GM23338 (cell line): ENCODE measurements at regions not wholly inside any gene's neighbourhood (a gene's known extent, or its start where the extent isn't known, plus 50 kb on each side); places are given as distances from the start of the nearest gene placed in this dataset.
A peak's percentile ranks its signal among the peaks of the same experiment; 100 is the strongest.
"Not testable (repeated sequence)": the region's sequence is repeated elsewhere in the genome, so short reads cannot be mapped to it uniquely, and the experiment has no call there.

Experiments used
- ATAC-seq: fragments of 200-7000 bp; cut with Tn5 transposase; 3 replicates; pipeline ENCODE4 v1.9.1; 2020
- DNase-seq: peaks from one replicate; pipeline ENCODE4 v3.0.0-alpha.2; 2015; ENCODE audit warnings: low spot score
- H2AFZ ChIP-seq: fragments of 200-600 bp; sonication (generic); 2 replicates; pipeline ENCODE4 v1.8.0; 2016; ENCODE audit warnings: antibody characterized with exemption, mild to moderate bottlenecking, moderate library complexity
- H3F3A ChIP-seq: fragments of 200-600 bp; sonication (generic); replicated peaks from 2 replicates; pipeline ENCODE4 v1.8.0; 2017; ENCODE audit warnings: antibody characterized with exemption, mixed run types, low read depth
- H3K27ac ChIP-seq: fragments of 200-600 bp; sonication (generic); 2 replicates; pipeline ENCODE4 v1.6.1; 2016; ENCODE audit warnings: low read depth
- H3K27me3 ChIP-seq: fragments of 200-600 bp; sonication (generic); 2 replicates; pipeline ENCODE4 v1.8.0; 2016; ENCODE audit warnings: mild to moderate bottlenecking, mixed run types, moderate library complexity; ENCODE audit not compliant: insufficient read depth
- H3K36me3 ChIP-seq: fragments of 200-600 bp; sonication (generic); 2 replicates; pipeline ENCODE4 v1.8.0; 2016; ENCODE audit warnings: mild to moderate bottlenecking; ENCODE audit not compliant: insufficient read depth
- H3K4me1 ChIP-seq: fragments of 200-600 bp; sonication (generic); 2 replicates; pipeline ENCODE4 v1.8.0; 2016; ENCODE audit warnings: mild to moderate bottlenecking, moderate library complexity; ENCODE audit not compliant: insufficient read depth
- H3K4me2 ChIP-seq: fragments of 200-600 bp; sonication (generic); 2 replicates; pipeline ENCODE4 v1.7.1; 2017; ENCODE audit warnings: mixed run types
- H3K4me3 ChIP-seq: fragments of 200-600 bp; sonication (generic); 2 replicates; pipeline ENCODE4 v1.6.1; 2016; ENCODE audit warnings: mixed run types
- H3K79me2 ChIP-seq: fragments of 200-600 bp; sonication (generic); replicated peaks from 2 replicates; pipeline ENCODE4 v1.8.0; 2017; ENCODE audit warnings: mild to moderate bottlenecking; ENCODE audit not compliant: insufficient read depth
- H3K9me2 ChIP-seq: fragments of 200-600 bp; sonication (generic); 2 replicates; pipeline ENCODE4 v1.8.0; 2017; ENCODE audit not compliant: insufficient read depth
- H4K20me1 ChIP-seq: fragments of 200-600 bp; sonication (generic); replicated peaks from 2 replicates; pipeline ENCODE4 v1.8.0; 2017; ENCODE audit warnings: mild to moderate bottlenecking; ENCODE audit not compliant: insufficient read depth
- H3K27ac Mint-ChIP-seq: 2 replicates; pipeline ENCODE4 v1.8.0; 2020; ENCODE audit warnings: inconsistent platforms, mild to moderate bottlenecking, moderate library complexity, mixed read lengths
- H3K27me3 Mint-ChIP-seq: 3 replicates; pipeline ENCODE4 v1.8.0; 2022; ENCODE audit warnings: low read depth, mild to moderate bottlenecking, moderate library complexity, mixed read lengths, inconsistent platforms; ENCODE audit not compliant: insufficient read depth, poor library complexity
- H3K36me3 Mint-ChIP-seq: 3 replicates; pipeline ENCODE4 v1.8.0; 2021; ENCODE audit warnings: low read depth, mild to moderate bottlenecking, inconsistent platforms, moderate library complexity, mixed read lengths
- H3K4me1 Mint-ChIP-seq: 3 replicates; pipeline ENCODE4 v1.8.0; 2020; ENCODE audit warnings: mild to moderate bottlenecking, inconsistent platforms, mixed read lengths
- H3K4me3 Mint-ChIP-seq: 3 replicates; pipeline ENCODE4 v1.8.0; 2021; ENCODE audit warnings: moderate library complexity, mild to moderate bottlenecking, inconsistent platforms, mixed read lengths
- H3K9me3 Mint-ChIP-seq: 3 replicates; pipeline ENCODE4 v1.8.0; 2020; ENCODE audit warnings: moderate library complexity, mild to moderate bottlenecking, inconsistent platforms, mixed read lengths
- CREB1 ChIP-seq: fragments of 250-450 bp; sonication (Bioruptor Pico); IDR thresholded peaks from 2 replicates; pipeline ENCODE4 v1.5.0; 2020; ENCODE audit warnings: low read depth, mild to moderate bottlenecking, moderate library complexity
- EZH2 ChIP-seq: fragments of 200-600 bp; sonication (generic); IDR thresholded peaks from one replicate; pipeline ENCODE4 v1.8.0; 2017; ENCODE audit warnings: antibody characterized with exemption, mild to moderate bottlenecking, low read depth; ENCODE audit not compliant: unreplicated experiment
- EZH2phosphoT487 ChIP-seq: fragments of 200-600 bp; sonication (generic); IDR thresholded peaks from one replicate; pipeline ENCODE4 v1.8.1; 2018; ENCODE audit warnings: antibody characterized with exemption; ENCODE audit not compliant: unreplicated experiment
- JUNB ChIP-seq: IDR thresholded peaks from one replicate; pipeline ENCODE4 v1.6.1; 2016; ENCODE audit warnings: antibody characterized with exemption; ENCODE audit not compliant: unreplicated experiment
- NANOG ChIP-seq: IDR thresholded peaks from 2 replicates; pipeline ENCODE4 v1.6.1; 2016; ENCODE audit warnings: antibody characterized with exemption, borderline replicate concordance
- ZNF114 ChIP-seq: fragments of 250-450 bp; sonication (Bioruptor Pico); IDR thresholded peaks from 2 replicates; pipeline ENCODE4 v1.5.0; 2020; ENCODE audit warnings: mild to moderate bottlenecking, moderate library complexity
- ZNF331 ChIP-seq: fragments of 250-450 bp; sonication (Bioruptor Pico); IDR thresholded peaks from 2 replicates; pipeline ENCODE4 v1.5.0; 2020; ENCODE audit warnings: low read depth, mild to moderate bottlenecking, moderate library complexity
- TF ChIP-seq, protein P1 (sequence below): IDR thresholded peaks from one replicate; pipeline ENCODE4 v1.6.1; 2018; ENCODE audit warnings: antibody characterized with exemption; ENCODE audit not compliant: unreplicated experiment
- TF ChIP-seq, protein P2 (sequence below): IDR thresholded peaks from 2 replicates; pipeline ENCODE4 v1.6.1; 2016; ENCODE audit warnings: antibody characterized with exemption
- TF ChIP-seq, protein P3 (sequence below), 2 experiments: fragments of 200-600 bp in 1 of 2; sonication (generic) in 1 of 2; conservative IDR thresholded peaks; 2 replicates each; pipeline versions ENCODE4 v1.5.1 to v1.6.1; 2016 to 2017; ENCODE audit warnings: antibody characterized with exemption in 2 of 2, low read depth in 2 of 2, mild to moderate bottlenecking in 2 of 2, moderate library complexity in 1 of 2

DNA sequence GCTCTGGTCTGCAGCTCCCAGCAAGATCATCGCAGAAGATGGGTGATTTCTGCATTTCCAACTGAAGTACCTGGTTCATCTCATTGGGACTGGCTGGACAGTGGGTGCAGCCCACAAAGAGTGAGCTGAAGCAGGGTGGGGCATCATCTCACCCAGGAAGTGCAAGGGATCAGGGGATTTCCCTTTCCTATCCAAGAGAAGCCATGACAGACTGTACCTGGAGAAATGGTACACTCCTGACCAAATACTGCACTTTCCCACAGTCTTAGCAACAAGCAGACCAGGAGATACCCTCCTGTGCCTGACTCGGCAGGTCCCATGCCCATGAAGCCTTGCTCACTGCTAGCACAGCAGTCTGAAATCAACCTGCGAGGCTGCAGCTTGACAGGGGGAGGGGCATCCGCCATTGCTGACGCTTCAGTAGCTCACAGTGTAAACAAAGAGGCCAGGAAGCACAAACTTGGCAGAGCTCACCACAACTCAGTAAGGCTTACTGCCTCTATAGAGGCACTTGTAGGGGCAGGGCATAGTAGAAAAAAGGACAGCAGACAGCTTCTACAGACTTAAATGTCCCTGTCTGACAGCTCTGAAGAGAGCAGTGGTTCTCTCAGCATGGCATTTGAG, 60.5 kb downstream of the AREG start:
- not testable (repeated sequence) for H3K4me3 ChIP-seq, H3K36me3 ChIP-seq, H4K20me1 ChIP-seq, H3K27ac Mint-ChIP-seq, ATAC-seq, H3K4me1 ChIP-seq, H3K79me2 ChIP-seq, H3K9me3 Mint-ChIP-seq, H3K27me3 Mint-ChIP-seq, H3K27ac ChIP-seq, H3K4me2 ChIP-seq, H3K36me3 Mint-ChIP-seq, H3K9me2 ChIP-seq, H3F3A ChIP-seq, H3K4me3 Mint-ChIP-seq, H3K4me1 Mint-ChIP-seq, H3K27me3 ChIP-seq
- peak; percentile 8 for DNase-seq
- H2AFZ ChIP-seq, result peak overlapping the region; percentile 80; the same call in 1 of the 2 replicates

DNA sequence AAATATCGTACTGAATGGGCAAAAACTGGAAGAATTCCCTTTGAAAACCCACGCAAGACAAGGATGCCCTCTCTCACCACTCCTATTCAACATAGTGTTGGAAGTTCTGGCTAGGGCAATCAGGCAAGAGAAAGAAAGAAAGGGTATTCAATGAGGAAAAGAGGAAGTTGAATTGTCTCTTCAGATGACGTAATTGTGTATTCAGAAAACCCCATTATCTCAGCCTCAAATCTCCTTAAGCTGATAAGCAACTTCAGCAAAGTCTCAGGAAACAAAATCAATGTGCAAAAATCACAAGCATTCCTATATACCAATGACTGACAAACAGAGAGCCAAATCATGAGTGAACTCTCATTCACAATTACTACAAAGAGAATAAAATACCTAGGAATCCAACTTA, 64.4 kb downstream of the AREG start:
- H3K4me1 ChIP-seq, H3K79me2 ChIP-seq, H3K27ac ChIP-seq, H2AFZ ChIP-seq, H3K4me1 Mint-ChIP-seq, ATAC-seq, H3K4me3 ChIP-seq, H4K20me1 ChIP-seq, H3F3A ChIP-seq, H3K4me3 Mint-ChIP-seq, H3K36me3 Mint-ChIP-seq, H3K4me2 ChIP-seq, H3K27ac Mint-ChIP-seq, H3K9me3 Mint-ChIP-seq, H3K27me3 ChIP-seq, H3K27me3 Mint-ChIP-seq, DNase-seq, H3K9me2 ChIP-seq, H3K36me3 ChIP-seq: not testable (repeated sequence)

DNA sequence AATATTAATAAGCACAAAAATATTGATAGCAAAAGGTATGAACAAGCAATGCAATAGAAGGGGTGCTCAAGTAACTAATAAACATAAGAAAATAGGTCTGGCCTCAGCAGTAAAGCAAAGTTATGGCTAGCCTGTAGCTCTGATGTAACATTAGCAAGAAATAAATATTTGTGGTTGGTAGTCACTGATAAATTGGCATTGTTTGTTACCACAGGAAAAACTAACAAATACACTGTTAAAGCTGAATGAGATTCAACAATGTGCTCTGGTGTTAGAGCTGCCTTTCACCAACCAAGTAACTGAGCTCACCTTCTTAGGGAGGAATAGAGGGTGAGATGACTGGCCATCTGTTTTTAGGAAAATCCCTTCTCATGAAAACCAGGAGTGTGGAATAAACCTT, 71.4 kb downstream of the AREG start:
- Histone ChIP-seq H4K20me1 (no peaks in the 10 kb centered on the region), H3K36me3 (no peaks in the 10 kb centered on the region), H3K4me3 (no peak overlapping the region), H2AFZ (no peak overlapping the region), H3K27ac (no peak overlapping the region), H3F3A (no peaks in the 10 kb centered on the region), H3K4me2 (no peak overlapping the region), H3K27me3 (no peaks in the 10 kb centered on the region), H3K4me1 (no peaks in the 10 kb centered on the region), H3K79me2 (no peaks in the 10 kb centered on the region), H3K9me2 (no peaks in the 10 kb centered on the region)
- ATAC-seq (no peak), DNase-seq (no peak)
- peaks cover 3% of the 10 kb centered on the region for H3K27me3 Mint-ChIP-seq
- no peaks in the 10 kb centered on the region for H3K36me3 Mint-ChIP-seq
- H3K4me3 Mint-ChIP-seq, result no peak overlapping the region
- no peak overlapping the region for H3K27ac Mint-ChIP-seq
- H3K4me1 Mint-ChIP-seq, result no peaks in the 10 kb centered on the region
- no peaks in the 10 kb centered on the region for H3K9me3 Mint-ChIP-seq
- TF ChIP-seq EZH2 (no peak), CREB1 (CRISPR knock-in tag) (no peak), JUNB (no peak), ZNF114 (CRISPR knock-in tag) (no peak), EZH2phosphoT487 (no peak), NANOG (no peak), ZNF331 (CRISPR knock-in tag) (no peak)
- TF ChIP-seq, protein P1, sequence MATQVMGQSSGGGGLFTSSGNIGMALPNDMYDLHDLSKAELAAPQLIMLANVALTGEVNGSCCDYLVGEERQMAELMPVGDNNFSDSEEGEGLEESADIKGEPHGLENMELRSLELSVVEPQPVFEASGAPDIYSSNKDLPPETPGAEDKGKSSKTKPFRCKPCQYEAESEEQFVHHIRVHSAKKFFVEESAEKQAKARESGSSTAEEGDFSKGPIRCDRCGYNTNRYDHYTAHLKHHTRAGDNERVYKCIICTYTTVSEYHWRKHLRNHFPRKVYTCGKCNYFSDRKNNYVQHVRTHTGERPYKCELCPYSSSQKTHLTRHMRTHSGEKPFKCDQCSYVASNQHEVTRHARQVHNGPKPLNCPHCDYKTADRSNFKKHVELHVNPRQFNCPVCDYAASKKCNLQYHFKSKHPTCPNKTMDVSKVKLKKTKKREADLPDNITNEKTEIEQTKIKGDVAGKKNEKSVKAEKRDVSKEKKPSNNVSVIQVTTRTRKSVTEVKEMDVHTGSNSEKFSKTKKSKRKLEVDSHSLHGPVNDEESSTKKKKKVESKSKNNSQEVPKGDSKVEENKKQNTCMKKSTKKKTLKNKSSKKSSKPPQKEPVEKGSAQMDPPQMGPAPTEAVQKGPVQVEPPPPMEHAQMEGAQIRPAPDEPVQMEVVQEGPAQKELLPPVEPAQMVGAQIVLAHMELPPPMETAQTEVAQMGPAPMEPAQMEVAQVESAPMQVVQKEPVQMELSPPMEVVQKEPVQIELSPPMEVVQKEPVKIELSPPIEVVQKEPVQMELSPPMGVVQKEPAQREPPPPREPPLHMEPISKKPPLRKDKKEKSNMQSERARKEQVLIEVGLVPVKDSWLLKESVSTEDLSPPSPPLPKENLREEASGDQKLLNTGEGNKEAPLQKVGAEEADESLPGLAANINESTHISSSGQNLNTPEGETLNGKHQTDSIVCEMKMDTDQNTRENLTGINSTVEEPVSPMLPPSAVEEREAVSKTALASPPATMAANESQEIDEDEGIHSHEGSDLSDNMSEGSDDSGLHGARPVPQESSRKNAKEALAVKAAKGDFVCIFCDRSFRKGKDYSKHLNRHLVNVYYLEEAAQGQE, result no peak
- TF ChIP-seq, protein P2, sequence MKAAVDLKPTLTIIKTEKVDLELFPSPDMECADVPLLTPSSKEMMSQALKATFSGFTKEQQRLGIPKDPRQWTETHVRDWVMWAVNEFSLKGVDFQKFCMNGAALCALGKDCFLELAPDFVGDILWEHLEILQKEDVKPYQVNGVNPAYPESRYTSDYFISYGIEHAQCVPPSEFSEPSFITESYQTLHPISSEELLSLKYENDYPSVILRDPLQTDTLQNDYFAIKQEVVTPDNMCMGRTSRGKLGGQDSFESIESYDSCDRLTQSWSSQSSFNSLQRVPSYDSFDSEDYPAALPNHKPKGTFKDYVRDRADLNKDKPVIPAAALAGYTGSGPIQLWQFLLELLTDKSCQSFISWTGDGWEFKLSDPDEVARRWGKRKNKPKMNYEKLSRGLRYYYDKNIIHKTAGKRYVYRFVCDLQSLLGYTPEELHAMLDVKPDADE, result no peak
- TF ChIP-seq, protein P3, sequence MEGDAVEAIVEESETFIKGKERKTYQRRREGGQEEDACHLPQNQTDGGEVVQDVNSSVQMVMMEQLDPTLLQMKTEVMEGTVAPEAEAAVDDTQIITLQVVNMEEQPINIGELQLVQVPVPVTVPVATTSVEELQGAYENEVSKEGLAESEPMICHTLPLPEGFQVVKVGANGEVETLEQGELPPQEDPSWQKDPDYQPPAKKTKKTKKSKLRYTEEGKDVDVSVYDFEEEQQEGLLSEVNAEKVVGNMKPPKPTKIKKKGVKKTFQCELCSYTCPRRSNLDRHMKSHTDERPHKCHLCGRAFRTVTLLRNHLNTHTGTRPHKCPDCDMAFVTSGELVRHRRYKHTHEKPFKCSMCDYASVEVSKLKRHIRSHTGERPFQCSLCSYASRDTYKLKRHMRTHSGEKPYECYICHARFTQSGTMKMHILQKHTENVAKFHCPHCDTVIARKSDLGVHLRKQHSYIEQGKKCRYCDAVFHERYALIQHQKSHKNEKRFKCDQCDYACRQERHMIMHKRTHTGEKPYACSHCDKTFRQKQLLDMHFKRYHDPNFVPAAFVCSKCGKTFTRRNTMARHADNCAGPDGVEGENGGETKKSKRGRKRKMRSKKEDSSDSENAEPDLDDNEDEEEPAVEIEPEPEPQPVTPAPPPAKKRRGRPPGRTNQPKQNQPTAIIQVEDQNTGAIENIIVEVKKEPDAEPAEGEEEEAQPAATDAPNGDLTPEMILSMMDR (conservative IDR thresholded peaks at IDR 0.05; ENCODE audit: low read depth in 2 of 2), result no peak
